Inferior parietal cortex (tissue), 1 donor: ENCODE measurements at regions not wholly inside any gene's neighbourhood (a gene's known extent, or its start where the extent isn't known, plus 50 kb on each side); places are given as distances from the start of the nearest gene placed in this dataset.
"Not testable (repeated sequence)": the region's sequence is repeated elsewhere in the genome, so short reads cannot be mapped to it uniquely, and the experiment has no call there.

Source experiments
- DNase-seq: peaks from one replicate; pipeline ENCODE4 v3.0.0-alpha.2; 2016; ENCODE audit errors: extremely low spot score

DNA sequence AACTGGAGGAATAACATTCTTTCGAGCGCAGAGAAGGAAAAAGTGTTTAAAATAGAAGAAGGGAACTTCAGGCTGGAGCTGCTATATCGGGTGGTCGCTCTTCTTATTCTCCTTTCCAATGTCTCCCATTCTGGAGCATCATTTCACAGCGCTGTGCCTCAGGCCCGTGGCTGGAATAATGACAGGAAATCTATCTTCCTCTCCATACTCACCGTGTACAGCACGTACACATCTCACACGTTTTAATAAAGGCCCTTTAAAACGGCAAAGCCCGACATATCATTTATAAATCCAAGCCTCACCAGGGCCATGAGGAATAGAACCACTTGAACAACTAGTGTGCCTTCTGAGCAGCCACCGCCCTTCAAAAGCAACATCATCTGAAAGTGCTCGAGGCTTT lies 264.4 kb downstream of the TEX29 start:
- no peak for DNase-seq

DNA sequence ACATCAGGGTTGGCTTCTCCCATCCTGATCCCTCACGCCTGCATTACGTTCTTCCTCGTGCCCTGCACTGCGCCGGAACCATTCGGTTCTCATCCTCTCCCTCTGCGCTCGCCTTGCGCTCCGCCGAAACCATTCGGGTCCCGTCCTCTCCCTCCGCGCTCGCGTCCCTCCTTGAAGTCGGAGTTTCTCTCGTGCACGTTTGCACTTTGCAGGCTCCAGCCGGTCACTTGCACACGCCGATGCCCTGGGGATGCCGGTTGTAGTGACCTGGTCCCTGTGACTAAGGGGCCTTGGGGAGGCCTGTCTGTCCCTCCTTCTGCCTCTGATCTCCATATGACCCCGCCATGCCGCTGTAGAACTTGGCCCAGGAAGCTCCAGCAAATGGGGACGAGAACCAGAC lies 265.8 kb downstream of the TEX29 start:
- DNase-seq, result no peak

DNA sequence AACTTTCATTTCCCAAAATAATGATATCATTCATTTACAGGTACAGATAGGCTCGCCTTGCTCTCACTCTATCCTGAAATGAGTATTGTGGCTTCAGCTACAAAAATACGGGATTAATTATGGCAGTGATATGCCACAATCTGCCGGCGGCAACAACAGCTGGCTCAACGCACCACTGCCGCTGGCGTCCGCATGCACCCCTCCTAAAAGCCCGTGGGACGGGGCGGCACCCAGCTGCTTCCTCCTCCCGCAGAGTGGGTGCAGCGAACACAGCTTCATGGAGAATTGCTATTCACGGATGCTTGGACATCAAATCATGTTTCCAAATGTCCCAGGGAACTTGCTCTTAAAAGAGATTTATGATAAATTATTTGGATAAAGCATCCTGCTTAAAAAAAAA lies 266.8 kb downstream of the TEX29 start:
- DNase-seq, result no peak

DNA sequence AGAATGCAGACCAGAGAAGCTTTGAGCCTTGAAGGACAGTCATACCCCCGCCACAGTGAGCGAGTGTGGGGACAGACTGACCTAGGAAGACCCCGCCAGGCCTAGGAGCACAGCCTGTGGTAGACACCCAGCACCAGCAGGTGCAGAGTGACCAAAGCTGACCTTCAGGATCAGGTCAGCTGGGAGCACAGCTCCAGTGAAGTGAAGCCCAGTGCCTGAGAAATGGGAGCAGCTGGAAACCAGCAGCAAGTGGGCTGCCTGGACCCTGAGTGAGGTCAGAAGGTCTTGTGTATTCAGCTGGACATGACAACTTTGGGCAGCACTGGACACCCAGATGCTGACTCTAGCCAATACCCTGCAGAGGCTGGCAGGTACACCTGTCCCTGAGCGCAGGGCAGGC lies 268.9 kb downstream of the TEX29 start:
- no peak for DNase-seq

DNA sequence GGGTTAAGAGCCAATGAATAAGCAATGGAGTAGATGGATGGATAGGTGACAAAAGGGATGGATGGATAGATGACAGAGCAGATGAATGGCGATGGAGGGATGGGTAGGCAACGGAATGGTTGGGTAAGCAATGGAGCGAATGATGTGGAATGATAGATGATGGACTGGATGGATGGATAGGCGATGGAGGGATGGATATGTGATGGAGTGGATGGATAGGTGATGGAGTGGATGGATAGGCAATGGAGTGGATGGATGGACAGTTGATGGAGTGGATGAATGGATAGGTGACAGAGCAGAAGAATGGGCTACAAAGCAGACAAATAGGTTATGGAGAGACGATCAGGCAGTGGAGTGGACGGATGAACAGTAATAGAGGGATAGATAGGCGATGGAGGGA lies 269.6 kb downstream of the TEX29 start:
- DNase-seq, result no peak

DNA sequence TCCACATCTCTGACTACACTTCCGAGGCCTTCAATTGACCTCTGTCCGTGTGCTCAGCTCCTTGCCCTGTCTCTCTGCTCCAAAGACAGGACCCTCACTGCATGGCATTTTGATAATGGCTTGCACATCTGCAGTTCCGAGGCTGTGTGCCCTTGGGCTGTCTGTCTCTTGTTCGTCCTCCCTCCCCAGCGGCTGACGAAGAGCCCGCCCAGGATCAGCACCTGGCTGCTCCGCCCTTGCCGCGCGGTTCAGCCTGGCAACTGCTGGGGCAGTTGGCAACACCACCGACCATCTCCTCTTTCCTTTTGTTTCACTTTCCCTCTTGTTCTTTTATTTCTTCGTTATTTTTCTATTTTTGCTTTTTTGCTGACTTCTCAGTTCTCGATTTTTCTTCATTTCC lies 270.4 kb downstream of the TEX29 start:
- no peak for DNase-seq

DNA sequence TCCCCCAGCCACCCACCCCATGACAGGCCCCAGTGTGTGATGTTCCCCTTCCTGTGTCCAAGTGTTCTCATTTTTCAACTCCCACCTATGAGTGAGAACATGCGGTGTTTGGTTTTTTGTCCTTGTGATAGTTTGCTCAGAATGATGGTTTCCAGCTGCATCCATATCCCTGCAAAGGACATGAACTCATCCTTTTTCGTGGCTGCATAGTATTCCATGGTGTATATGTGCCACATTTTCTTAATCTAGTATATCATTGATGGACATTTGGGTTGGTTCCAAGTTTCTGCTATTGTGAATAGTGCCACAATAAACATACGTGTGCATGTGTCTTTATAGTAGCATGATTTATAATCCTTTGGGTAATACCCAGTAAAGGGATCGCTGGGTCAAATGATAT lies 273.0 kb downstream of the TEX29 start:
- DNase-seq, result not testable (repeated sequence)

DNA sequence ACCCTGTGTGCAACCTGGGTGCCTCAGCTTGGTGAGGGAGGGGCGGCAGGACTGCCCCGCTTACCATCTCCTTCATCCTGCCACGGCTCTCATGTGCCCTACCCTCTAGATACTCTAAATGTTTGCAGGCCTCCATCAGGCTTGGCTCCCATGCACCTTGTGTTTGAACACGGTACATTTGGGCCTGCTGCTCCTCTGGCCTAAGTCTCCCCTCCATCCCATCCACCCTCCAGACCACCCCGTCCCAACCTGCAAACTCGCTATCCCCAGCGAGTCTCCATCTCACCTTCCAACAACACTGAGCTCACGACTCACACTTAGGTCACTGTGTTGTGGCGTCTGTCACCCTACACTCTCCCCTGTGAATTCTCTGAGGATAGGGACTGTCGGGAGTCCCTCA lies 274.2 kb downstream of the TEX29 start:
- DNase-seq, result no peak

DNA sequence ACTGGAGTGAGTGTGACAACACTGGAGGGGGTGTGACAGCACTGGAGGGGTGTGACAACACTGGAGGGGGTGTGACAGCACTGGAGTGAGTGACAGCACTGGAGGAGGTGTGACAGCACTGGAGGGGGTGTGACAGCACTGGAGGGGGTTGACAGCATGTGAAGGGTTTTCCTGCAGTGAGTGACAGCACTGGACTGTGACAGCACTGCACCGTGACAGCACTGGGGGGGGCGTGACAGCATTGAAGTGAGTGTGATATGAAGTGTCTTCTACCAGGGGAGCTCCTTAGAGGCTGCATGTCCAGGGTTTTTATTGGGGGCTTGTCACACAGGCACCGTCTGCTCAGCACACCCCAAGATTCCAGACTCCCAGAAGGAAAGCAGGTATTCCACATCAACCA lies 274.8 kb downstream of the TEX29 start:
- DNase-seq, result no peak

DNA sequence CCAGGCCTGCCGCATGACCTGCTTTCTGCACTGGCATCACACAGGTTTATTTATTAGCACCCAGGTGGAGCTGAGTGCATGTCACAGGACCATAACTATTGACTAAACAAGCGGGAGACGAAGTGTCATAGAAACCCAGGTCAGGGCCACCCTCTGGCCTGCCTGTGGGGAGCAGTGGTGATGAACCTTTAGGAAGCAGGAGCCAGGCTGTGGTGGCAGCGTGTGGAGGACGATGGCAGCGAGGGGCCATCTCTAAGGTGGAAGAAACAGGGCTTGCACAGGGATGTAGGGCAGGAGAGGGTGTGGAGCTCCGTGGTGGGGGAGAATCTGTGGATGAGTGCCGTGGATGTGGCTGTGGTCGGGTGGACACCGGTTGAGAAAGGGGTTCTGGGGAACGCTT lies 275.3 kb downstream of the TEX29 start:
- no peak for DNase-seq

DNA sequence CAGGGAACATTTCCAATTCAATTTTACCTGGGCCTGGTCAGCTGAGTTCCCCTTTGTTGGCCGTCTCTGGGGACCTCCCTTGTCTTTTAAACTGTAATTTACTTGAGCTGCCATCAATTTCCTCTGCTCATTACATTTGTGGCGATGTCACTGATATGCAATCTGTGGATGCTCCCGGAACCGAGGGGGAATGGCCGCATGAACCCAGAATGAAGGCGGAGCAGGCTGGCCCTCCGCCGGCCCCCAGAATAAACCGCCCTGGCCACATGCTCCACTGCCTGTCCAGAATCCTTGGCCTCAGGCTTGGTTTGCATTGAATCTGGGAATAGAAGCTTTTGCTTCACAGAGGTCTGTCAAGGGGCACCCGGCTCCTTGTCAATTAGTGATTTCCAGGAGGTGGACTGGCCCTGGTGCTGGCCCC lies 276.8 kb downstream of the TEX29 start:
- DNase-seq, result no peak

DNA sequence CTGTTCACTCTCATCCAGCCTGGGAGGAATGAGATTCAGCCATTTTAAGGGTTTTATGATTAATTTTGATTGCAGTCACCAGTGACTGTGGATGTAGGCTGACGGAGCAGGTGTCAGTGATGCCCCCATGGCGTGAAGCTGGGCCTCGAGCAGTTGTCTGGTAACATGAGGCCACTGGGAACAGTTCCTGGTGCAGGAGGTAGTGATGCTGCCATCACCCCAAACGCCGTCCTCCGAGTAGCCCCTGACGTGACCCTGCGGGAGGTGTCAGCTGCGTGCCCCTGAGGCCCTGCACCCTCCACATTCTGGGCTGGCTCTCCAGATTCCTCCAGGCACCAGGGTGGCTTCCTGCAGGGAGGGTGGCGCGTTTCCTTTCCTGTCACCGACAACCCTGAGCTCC lies 277.2 kb downstream of the TEX29 start:
- no peak for DNase-seq

DNA sequence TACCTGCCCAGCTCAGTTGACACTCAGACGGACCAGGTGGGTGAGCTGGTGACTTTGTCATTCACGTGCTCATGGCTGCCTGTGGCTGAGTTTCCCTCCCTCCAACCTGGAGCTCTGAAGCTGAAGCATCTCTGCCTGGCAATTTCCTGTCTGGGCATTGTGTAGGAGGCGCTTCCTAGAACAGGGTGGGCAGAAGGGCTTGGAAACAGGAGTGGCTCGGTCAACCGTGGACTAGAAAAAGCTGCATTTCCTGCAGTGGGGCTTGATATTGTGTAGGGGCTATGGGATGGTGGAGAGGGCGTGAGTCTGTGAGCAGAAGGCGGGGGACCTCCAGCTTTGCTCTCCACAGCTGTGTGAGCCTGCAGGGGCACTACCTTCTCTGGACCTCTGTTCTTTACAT lies 278.3 kb downstream of the TEX29 start:
- DNase-seq, result no peak

DNA sequence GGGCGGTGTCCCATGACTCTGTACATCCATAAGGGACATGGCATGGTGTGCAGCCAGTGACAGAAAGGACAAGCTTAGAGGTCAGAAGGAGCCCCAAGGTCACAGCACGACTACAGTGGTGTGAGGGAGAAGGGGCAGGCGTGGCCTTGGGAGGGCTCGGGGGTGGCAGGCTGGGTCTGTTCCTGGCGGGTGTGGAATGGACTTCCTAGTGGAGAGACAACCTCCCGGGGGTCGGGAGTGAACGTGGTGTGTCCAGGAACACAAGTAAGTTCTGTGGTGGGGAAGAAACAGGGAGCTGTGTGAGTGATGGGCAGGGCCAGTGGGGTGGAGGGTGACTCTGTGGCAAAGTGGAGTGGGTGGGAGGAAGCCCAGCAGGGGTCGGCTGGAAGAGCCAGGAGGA lies 279.3 kb downstream of the TEX29 start:
- DNase-seq, result no peak

DNA sequence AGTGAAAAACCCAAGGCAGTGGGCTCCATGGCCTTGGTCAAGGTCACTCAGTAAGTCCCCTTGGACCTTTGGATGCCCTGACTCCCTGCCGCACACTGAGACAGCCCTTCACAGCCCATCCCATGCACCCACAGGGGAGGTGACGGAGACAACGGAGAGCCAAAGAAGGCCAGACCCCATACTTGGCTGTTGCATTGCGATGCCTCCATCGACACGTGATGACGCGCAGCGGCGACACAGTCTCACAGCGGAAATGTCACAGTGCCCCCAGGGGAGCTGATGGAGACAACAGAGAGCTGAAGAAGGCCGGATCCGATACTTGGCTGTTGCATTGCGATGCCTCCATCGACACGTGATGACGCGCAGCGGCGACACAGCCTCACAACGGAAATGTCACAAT lies 282.4 kb downstream of the TEX29 start:
- DNase-seq, result no peak

DNA sequence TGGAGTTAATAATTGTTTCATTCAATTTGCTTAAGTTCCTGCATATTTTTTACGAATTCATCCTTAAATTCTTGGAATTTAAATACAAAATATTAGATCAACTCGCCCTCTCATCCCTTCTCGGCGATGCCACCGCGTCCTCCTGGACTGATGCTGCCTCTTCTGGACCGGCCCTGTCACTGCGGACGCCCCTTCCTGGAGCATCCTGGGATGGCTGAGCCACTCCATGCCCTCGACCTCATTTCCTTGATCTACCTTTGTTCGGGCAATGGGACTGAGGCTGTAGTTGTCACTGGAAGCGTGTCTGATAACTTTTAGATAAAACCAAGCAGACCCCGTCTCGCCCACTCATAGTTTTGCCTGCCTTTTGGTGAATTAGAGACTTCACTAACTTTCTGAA lies 283.7 kb downstream of the TEX29 start:
- DNase-seq, result no peak

DNA sequence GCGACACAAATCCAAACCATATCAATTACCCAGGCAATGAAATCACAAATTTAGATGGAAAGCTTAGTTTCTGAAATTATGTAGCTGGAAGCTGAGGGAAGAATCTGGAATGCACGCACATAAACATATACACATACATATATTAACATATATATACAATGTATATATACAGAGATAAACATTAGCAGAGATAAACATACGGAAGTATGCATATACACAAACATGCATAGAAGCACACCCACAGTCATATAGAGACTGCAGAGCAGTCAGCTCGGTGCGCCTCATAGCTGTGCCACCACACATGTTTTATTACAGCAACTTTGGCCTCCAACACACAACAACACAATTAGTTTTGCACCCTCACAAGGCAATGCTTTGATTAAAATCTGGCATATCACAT lies 288.1 kb downstream of the TEX29 start:
- no peak for DNase-seq

DNA sequence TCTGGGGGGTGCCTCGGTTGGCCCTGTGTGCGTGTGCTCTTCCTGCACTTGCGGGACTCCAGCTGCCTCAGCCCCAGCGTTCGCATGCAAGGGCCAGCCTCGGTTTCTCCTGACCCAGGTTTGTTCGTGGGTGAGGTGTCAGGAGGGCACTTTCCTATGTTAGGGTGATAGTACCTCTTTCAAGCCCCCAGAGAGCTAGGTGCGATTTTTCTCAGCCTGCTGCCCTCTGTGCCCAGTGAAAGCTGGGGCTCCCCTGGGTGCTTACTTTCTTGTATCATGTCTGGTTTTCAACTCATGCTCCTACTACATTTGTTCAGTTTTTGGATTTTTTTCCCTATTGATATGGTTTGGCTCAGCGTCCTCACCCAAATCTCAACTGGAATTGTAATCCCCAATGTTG lies 289.2 kb downstream of the TEX29 start:
- DNase-seq, result no peak

DNA sequence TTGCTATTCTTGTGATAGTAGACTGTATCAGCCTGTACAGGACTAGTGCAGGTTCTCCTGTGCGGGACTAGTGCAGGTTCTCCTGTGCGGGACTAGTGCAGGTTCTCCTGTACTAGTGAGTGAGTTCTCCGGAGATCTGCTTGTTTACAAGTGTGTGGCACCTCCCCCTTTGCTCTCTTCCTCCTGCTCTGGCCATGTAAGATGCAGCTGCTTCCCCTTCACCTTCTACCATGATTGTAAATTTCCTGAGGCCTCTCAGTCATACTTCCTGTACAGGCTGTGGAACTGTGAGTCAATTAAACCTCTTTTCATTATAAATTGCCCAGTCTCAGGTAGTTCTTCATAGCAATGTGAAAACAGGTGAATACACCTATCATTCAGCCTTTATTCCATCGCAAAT lies 289.6 kb downstream of the TEX29 start:
- no peak for DNase-seq

DNA sequence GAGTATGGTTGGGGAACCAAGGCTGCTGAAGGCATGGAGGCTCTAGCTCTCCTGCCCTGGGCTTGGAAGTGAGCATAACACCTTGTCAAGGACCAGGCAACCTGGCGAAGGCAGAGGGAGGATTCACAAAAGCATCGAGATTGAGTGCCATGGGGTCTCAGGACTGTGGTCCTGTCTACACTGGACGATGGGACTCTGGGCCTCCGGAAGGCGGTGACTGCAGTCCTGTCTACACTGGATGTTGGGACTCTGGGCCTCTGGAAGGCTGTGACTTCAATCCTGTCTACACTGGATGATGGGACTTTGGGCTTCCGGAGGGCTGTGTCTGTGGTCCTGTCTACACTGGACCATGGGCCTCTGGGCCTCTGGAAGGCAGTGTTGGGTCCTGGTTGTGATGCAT lies 290.4 kb downstream of the TEX29 start:
- DNase-seq, result no peak

DNA sequence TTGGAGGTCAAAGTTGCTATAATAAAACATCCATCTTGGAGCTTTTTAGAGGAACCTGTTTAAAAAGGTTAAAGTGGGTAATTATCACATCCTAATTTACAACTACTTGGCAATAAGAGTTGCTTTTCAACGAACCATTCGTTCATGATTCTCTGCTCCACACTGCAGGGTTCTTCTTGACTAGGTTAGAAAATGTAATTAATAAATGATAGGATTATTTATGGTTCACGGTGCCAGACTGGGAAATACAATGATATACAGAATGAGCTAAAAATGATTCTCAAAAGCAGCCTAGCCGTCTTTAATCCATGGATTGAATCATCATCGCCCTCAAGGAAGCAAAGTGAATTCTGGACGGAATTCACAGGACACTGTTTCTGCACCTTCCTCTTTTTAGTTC lies 291.2 kb downstream of the TEX29 start:
- DNase-seq, result no peak

DNA sequence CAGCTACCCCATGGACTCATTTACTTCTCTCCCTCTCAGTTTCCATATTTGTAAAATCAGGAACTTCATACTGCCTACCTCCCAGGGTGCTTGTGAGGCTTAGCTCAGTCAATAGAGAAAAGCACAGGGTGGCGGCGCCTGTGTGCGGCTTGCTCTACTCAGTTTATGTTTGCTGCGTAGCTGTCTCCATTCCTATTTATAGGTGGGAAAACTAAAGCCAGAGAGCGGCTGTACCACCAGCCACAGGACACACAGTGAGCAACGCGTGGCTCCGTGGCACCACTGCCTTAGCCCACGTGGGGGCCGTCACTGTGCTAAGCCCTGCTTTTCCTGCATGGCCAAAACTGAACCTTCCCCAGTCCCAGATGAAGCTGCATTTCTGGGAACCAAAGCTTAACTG lies 292.4 kb downstream of the TEX29 start:
- DNase-seq, result no peak

DNA sequence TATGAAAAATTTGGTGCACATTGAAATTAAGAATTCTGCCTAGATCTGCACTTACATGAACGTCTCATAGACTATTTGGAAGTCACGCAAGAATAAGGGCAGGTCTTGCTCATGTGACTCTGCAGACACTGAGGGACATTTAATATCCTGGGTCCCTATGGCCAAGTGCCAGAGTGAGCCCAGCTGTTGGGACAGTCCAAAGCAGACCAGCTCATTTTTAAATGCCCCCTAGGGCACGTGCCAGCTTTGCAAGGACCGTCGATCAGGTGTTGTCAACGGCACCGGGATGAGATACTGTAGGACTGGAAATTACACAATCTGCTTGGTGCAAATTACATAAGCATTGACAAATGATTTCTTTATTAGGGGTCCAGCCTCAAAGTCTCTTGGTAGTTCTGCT lies 293.6 kb downstream of the TEX29 start:
- no peak for DNase-seq

DNA sequence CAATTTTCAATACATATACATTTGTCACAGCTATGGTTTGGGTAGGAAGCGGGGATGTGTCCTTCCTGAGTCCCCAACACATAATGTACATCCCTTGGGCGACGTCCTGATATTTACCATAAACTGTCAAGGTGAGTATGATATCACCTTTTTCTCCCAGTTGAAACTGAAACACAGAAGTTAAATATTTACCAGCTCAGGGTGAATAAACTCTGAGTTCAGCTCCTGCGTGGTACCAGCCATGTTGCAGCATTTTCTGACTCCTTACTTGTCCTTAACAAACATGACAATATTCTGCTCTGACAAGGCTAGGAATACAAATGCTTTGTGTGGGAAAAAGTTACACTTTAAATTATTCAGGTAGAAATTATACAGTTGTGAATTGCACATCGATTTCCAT lies 294.2 kb downstream of the TEX29 start:
- DNase-seq, result no peak

DNA sequence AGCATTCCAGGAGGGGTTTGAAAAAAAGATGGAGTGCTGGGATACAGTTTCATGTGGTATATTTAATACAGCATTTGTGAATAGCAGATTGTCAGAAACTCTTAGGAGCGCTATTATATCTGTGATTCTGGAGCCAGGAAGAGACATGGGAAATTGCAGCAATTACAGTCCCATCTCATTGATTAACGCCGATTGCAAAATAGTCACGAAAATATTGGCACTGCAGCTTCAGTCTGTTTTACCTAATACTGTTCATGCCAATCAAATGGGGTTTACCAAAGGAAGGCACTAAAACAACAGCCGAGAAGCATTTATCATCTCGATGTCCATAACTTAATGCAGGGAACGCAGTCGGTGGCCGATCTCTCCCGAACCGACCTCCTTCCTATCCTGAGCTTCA lies 295.8 kb downstream of the TEX29 start:
- DNase-seq, result no peak
